Liver (tissue), 8 donors: ENCODE measurements at regions not wholly inside any gene's neighbourhood (a gene's known extent, or its start where the extent isn't known, plus 50 kb on each side); places are given as distances from the start of the nearest gene placed in this dataset.

Experiments
- DNase-seq: peaks from one replicate; pipeline ENCODE4 v3.0.0-alpha.2; 2017; ENCODE audit warnings: low spot score
- H3K27ac ChIP-seq, 2 donors: one replicate each; pipeline ENCODE4 v1.7.0; 2013; ENCODE audit warnings: inconsistent platforms in 2 of 2, low read length in 2 of 2, control low read depth in 1 of 2, low read depth in 1 of 2, mild to moderate bottlenecking in 1 of 2
- H3K27me3 ChIP-seq, 4 donors: one replicate each; pipeline versions ENCODE4 v1.6.1 to v1.7.0; 2013; ENCODE audit warnings: low read length in 3 of 4, inconsistent platforms in 1 of 4, mild to moderate bottlenecking in 1 of 4, moderate library complexity in 1 of 4; ENCODE audit not compliant: control insufficient read depth in 4 of 4, insufficient read depth in 4 of 4
- H3K36me3 ChIP-seq, 4 donors: one replicate each; pipeline versions ENCODE4 v1.6.1 to v1.7.0; 2013; ENCODE audit warnings: low read length in 3 of 4, mild to moderate bottlenecking in 3 of 4, low read depth in 1 of 4, moderate library complexity in 1 of 4; ENCODE audit not compliant: control insufficient read depth in 4 of 4, insufficient read depth in 3 of 4
- H3K4me1 ChIP-seq, 4 donors: one replicate each; pipeline versions ENCODE4 v1.6.1 to v1.7.0; 2013; ENCODE audit warnings: low read length in 3 of 4, mild to moderate bottlenecking in 3 of 4, moderate library complexity in 1 of 4; ENCODE audit not compliant: control insufficient read depth in 4 of 4, insufficient read depth in 4 of 4
- H3K4me3 ChIP-seq, 3 donors: one replicate each; pipeline versions ENCODE4 v1.6.1 to v1.7.0; 2013; ENCODE audit warnings: low read length in 3 of 3, control low read depth in 1 of 3, low read depth in 1 of 3, mild to moderate bottlenecking in 1 of 3
- H3K9ac ChIP-seq, 2 donors: one replicate each; pipeline ENCODE4 v1.7.0; 2013; ENCODE audit warnings: low read length in 2 of 2, mild to moderate bottlenecking in 2 of 2, moderate library complexity in 2 of 2, control low read depth in 1 of 2, low read depth in 1 of 2
- H3K9me3 ChIP-seq, 4 donors: one replicate each; pipeline versions ENCODE4 v1.6.1 to v1.7.0; 2013; ENCODE audit warnings: low read length in 3 of 4; ENCODE audit not compliant: control insufficient read depth in 4 of 4
- ATF3 ChIP-seq: IDR thresholded peaks from 2 replicates; pipeline ENCODE4 v1.6.1; 2016; ENCODE audit warnings: antibody characterized with exemption
- CTCF ChIP-seq: fragments of 150-350 bp; IDR thresholded peaks from 2 replicates; pipeline ENCODE4 v1.5.1; 2017; ENCODE audit warnings: improper control_type of control experiment, low read depth, low read length; ENCODE audit not compliant: missing input control
- EGR1 ChIP-seq, 2 donors: IDR thresholded peaks; 2 replicates each; pipeline ENCODE4 v1.6.1; 2016 to 2018; ENCODE audit warnings: antibody characterized with exemption in 2 of 2, low read depth in 2 of 2
- FOXA1 ChIP-seq: IDR thresholded peaks from 2 replicates; pipeline ENCODE4 v1.6.1; 2016; ENCODE audit warnings: antibody characterized with exemption
- FOXA2 ChIP-seq: IDR thresholded peaks from 2 replicates; pipeline ENCODE4 v1.6.1; 2016; ENCODE audit warnings: antibody characterized with exemption
- GABPA ChIP-seq, 2 donors: IDR thresholded peaks in 1 of 2; conservative IDR thresholded peaks in 1 of 2; 2 replicates each; pipeline ENCODE4 v1.6.1; 2016; ENCODE audit warnings: antibody characterized with exemption in 2 of 2, mild to moderate bottlenecking in 1 of 2, moderate library complexity in 1 of 2
- HNF4A ChIP-seq, 2 donors: conservative IDR thresholded peaks; 2 replicates each; pipeline ENCODE4 v1.6.1; 2016; ENCODE audit warnings: antibody characterized with exemption in 2 of 2, mild to moderate bottlenecking in 2 of 2
- HNF4G ChIP-seq: IDR thresholded peaks from 2 replicates; pipeline ENCODE4 v1.6.1; 2016; ENCODE audit warnings: antibody characterized with exemption
- JUND ChIP-seq, 2 donors: IDR thresholded peaks; 2 replicates each; pipeline ENCODE4 v1.6.1; 2016; ENCODE audit warnings: antibody characterized with exemption in 2 of 2
- MAX ChIP-seq: IDR thresholded peaks from 2 replicates; pipeline ENCODE4 v1.6.1; 2016; ENCODE audit warnings: antibody characterized with exemption
- NR2F2 ChIP-seq: IDR thresholded peaks from 2 replicates; pipeline ENCODE4 v1.6.1; 2016; ENCODE audit warnings: antibody characterized with exemption
- RAD21 ChIP-seq, 2 donors: IDR thresholded peaks; 2 replicates each; pipeline ENCODE4 v1.6.1; 2016; ENCODE audit warnings: antibody characterized with exemption in 2 of 2, mild to moderate bottlenecking in 2 of 2
- REST ChIP-seq: IDR thresholded peaks from 2 replicates; pipeline ENCODE4 v1.6.1; 2016; ENCODE audit warnings: antibody characterized with exemption, mild to moderate bottlenecking
- RXRA ChIP-seq, 2 donors: IDR thresholded peaks; 2 replicates each; pipeline ENCODE4 v1.6.1; 2017 to 2018; ENCODE audit warnings: antibody characterized with exemption in 2 of 2, mild to moderate bottlenecking in 1 of 2
- SP1 ChIP-seq: IDR thresholded peaks from 2 replicates; pipeline ENCODE4 v1.6.1; 2018; ENCODE audit warnings: antibody characterized with exemption, mild to moderate bottlenecking
- TAF1 ChIP-seq: conservative IDR thresholded peaks from 2 replicates; pipeline ENCODE4 v1.6.1; 2016; ENCODE audit warnings: antibody characterized with exemption, mild to moderate bottlenecking
- YY1 ChIP-seq: IDR thresholded peaks from 2 replicates; pipeline ENCODE4 v1.6.1; 2016; ENCODE audit warnings: antibody characterized with exemption, mild to moderate bottlenecking
- ZBTB33 ChIP-seq: IDR thresholded peaks from 2 replicates; pipeline ENCODE4 v1.6.1; 2016; ENCODE audit warnings: antibody characterized with exemption
- WGBS: extraction: QIAGEN DNeasy Blood & Tissue Kit; methylation state at CpG from one replicate; pipeline ENCODE4 v1.1.7; 2013; 5-methylcytosine and 5-hydroxymethylcytosine counted together
- donor health status: healthy.
- donor health status: healthy.
- donor health status: healthy.
- donor health status: healthy.
- donor health status: healthy.

GRCh38 chr14:81805785-81806184 is 272.1 kb upstream of the SEL1L start:
- Histone ChIP-seq H3K36me3 (no peaks in the 10 kb centered on the region), H3K4me3 (no peak overlapping the region), H3K9me3 (no peaks in the 10 kb centered on the region), H3K27me3 (no peaks in the 10 kb centered on the region), H3K27ac (no peak overlapping the region), H3K4me1 (no peaks in the 10 kb centered on the region), H3K9ac (no peak overlapping the region)
- no peak for DNase-seq
- TF ChIP-seq CTCF: no peak
- no peak for TF ChIP-seq GABPA (IDR thresholded peaks at IDR 0.05 in 1 of 2, conservative IDR thresholded peaks at IDR 0.05 in 1 of 2)
- TF ChIP-seq EGR1 (IDR thresholded peaks at IDR 0.05; ENCODE audit: low read depth in 2 of 2): no peak
- TF ChIP-seq SP1: no peak
- no peak for TF ChIP-seq MAX
- TF ChIP-seq FOXA2: no peak
- no peak for TF ChIP-seq RAD21 (IDR thresholded peaks at IDR 0.05)
- no peak for TF ChIP-seq NR2F2
- TF ChIP-seq HNF4G: no peak
- no peak for TF ChIP-seq ATF3
- WGBS: 58% methylated on average over 2 of the region's 2 CpGs

GRCh38 chr14:81811705-81812269 is 278.1 kb upstream of the SEL1L start:
- no peak overlapping the region for H3K4me3 ChIP-seq
- WGBS: 85% methylated on average over 7 of the region's 7 CpGs
- DNase-seq: no peak
- H3K4me1 ChIP-seq: no peaks in the 10 kb centered on the region
- TF ChIP-seq TAF1 (no peak), REST (no peak), NR2F2 (no peak), ATF3 (no peak), FOXA2 (no peak), JUND (IDR thresholded peaks at IDR 0.05) (no peak), GABPA (IDR thresholded peaks at IDR 0.05 in 1 of 2, conservative IDR thresholded peaks at IDR 0.05 in 1 of 2) (no peak), ZBTB33 (no peak), HNF4G (no peak), SP1 (no peak), YY1 (no peak), MAX (no peak), RAD21 (IDR thresholded peaks at IDR 0.05) (no peak), FOXA1 (no peak), HNF4A (conservative IDR thresholded peaks at IDR 0.05) (no peak), RXRA (IDR thresholded peaks at IDR 0.05) (no peak), EGR1 (IDR thresholded peaks at IDR 0.05; ENCODE audit: low read depth in 2 of 2) (no peak)
- no peaks in the 10 kb centered on the region for H3K36me3 ChIP-seq
- no peak overlapping the region for H3K27ac ChIP-seq
- no peaks in the 10 kb centered on the region for H3K9me3 ChIP-seq
- no peak overlapping the region for H3K9ac ChIP-seq
- no peaks in the 10 kb centered on the region for H3K27me3 ChIP-seq
